CD14-positive monocyte (primary cell): ENCODE measurements at regions not wholly inside any gene's neighbourhood (a gene's known extent, or its start where the extent isn't known, plus 50 kb on each side); places are given as distances from the start of the nearest gene placed in this dataset.

ENCODE experiments used
- DNase-seq, 3 donors: peaks; one replicate each; pipeline ENCODE4 v3.0.0-alpha.2; 2011 to 2022
- H2AFZ ChIP-seq: 2 replicates; pipeline ENCODE4 v1.6.0; 2012; ENCODE audit warnings: mild to moderate bottlenecking, low read depth, low read length, inconsistent platforms; ENCODE audit not compliant: insufficient read depth, poor library complexity, severe bottlenecking
- H3K27ac ChIP-seq, 2 donors: 1 replicate in 1 of 2; 2 replicates in 1 of 2; pipeline ENCODE4 v1.5.1; 2012 to 2013; ENCODE audit warnings: low read length in 2 of 2, control low read depth in 1 of 2, inconsistent platforms in 1 of 2, low read depth in 1 of 2, mild to moderate bottlenecking in 1 of 2
- H3K27me3 ChIP-seq, 2 donors: one replicate each; pipeline versions ENCODE4 v1.6.0 to v1.6.1; 2011 to 2013; ENCODE audit warnings: low read length in 2 of 2; ENCODE audit not compliant: control insufficient read depth in 2 of 2, insufficient read depth in 2 of 2
- H3K36me3 ChIP-seq, 2 donors: replicated peaks in 1 of 2; 1 replicate in 1 of 2; 2 replicates in 1 of 2; pipeline versions ENCODE4 v1.5.1 to v1.6.1; 2012 to 2013; ENCODE audit warnings: low read length in 2 of 2, control low read depth in 1 of 2, inconsistent platforms in 1 of 2, mild to moderate bottlenecking in 1 of 2; ENCODE audit not compliant: insufficient read depth in 2 of 2, control insufficient read depth in 1 of 2
- H3K4me1 ChIP-seq, 2 donors: 1 replicate in 1 of 2; 2 replicates in 1 of 2; pipeline versions ENCODE4 v1.5.1 to v1.6.1; 2012 to 2013; ENCODE audit warnings: low read length in 2 of 2, control low read depth in 1 of 2, inconsistent platforms in 1 of 2, mild to moderate bottlenecking in 1 of 2, moderate library complexity in 1 of 2; ENCODE audit not compliant: insufficient read depth in 2 of 2, control insufficient read depth in 1 of 2
- H3K4me2 ChIP-seq: replicated peaks from 2 replicates; pipeline ENCODE3; 2012; ENCODE audit warnings: low read length, moderate library complexity, mild to moderate bottlenecking; ENCODE audit not compliant: poor library complexity, severe bottlenecking; ENCODE audit errors: extremely low read depth
- H3K4me3 ChIP-seq, 3 experiments: fragments of 200-600 bp in 1 of 3; sonication (generic) in 1 of 3; replicated peaks in 1 of 3; 1 replicate in 2 of 3; 2 replicates in 1 of 3; pipeline ENCODE4 v1.5.1; 2011 to 2013; ENCODE audit warnings: low read length in 3 of 3, mild to moderate bottlenecking in 3 of 3, control low read depth in 2 of 3, low read depth in 2 of 3, inconsistent platforms in 1 of 3, moderate library complexity in 1 of 3
- H3K79me2 ChIP-seq: 2 replicates; pipeline ENCODE4 v1.6.0; 2012; ENCODE audit warnings: mild to moderate bottlenecking, control low read depth, inconsistent platforms, low read length, moderate library complexity; ENCODE audit not compliant: insufficient read depth
- H3K9ac ChIP-seq: 2 replicates; pipeline ENCODE4 v1.6.0; 2017; ENCODE audit warnings: low read length, mild to moderate bottlenecking; ENCODE audit not compliant: insufficient read depth, poor library complexity, severe bottlenecking
- H3K9me3 ChIP-seq, 2 donors: replicated peaks in 1 of 2; 1 replicate in 1 of 2; 2 replicates in 1 of 2; pipeline versions ENCODE4 v1.5.1 to v1.6.1; 2012 to 2013; ENCODE audit warnings: low read length in 2 of 2, control low read depth in 1 of 2; ENCODE audit not compliant: control insufficient read depth in 1 of 2, insufficient read depth in 1 of 2
- H4K20me1 ChIP-seq: 2 replicates; pipeline ENCODE4 v1.6.0; 2012; ENCODE audit warnings: mild to moderate bottlenecking, low read length, control low read depth, moderate library complexity; ENCODE audit not compliant: insufficient read depth
- H3K27ac Mint-ChIP-seq, 7 donors: one replicate each; pipeline ENCODE4 v1.8.0; 2020; ENCODE audit warnings: mild to moderate bottlenecking in 7 of 7, mixed read lengths in 7 of 7, moderate library complexity in 6 of 7, inconsistent platforms in 2 of 7
- H3K27me3 Mint-ChIP-seq, 3 donors: one replicate each; pipeline ENCODE4 v1.8.0; 2021 to 2022; ENCODE audit warnings: low read depth in 3 of 3, mild to moderate bottlenecking in 3 of 3, mixed read lengths in 3 of 3, moderate library complexity in 3 of 3, inconsistent platforms in 1 of 3
- H3K36me3 Mint-ChIP-seq, 2 donors: one replicate each; pipeline ENCODE4 v1.8.0; 2020; ENCODE audit warnings: mixed read lengths in 2 of 2, inconsistent platforms in 1 of 2, mild to moderate bottlenecking in 1 of 2
- H3K4me1 Mint-ChIP-seq: one replicate; pipeline ENCODE4 v1.8.0; 2020; ENCODE audit warnings: mild to moderate bottlenecking, mixed read lengths
- H3K4me3 Mint-ChIP-seq, 2 donors: one replicate each; pipeline ENCODE4 v1.8.0; 2020; ENCODE audit warnings: mild to moderate bottlenecking in 2 of 2, mixed read lengths in 2 of 2, moderate library complexity in 1 of 2
- H3K9me3 Mint-ChIP-seq, 7 donors: one replicate each; pipeline ENCODE4 v1.8.0; 2020 to 2022; ENCODE audit warnings: mixed read lengths in 7 of 7, mild to moderate bottlenecking in 6 of 7, moderate library complexity in 6 of 7, inconsistent platforms in 2 of 7
- WGBS: methylation state at CpG from one replicate; pipeline ENCODE4 v1.1.5; 2013; ENCODE audit warnings: missing lambda C conversion rate; ENCODE audit not compliant: insufficient coverage; 5-methylcytosine and 5-hydroxymethylcytosine counted together
- intact Hi-C, 2 donors: fragments of 100-400 bp; cut with micrococcal nuclease; formaldehyde crosslinking; loops; one replicate each; pipeline versions ENCODE4 v1.15.0 to v1.15.1; 2023
- TF ChIP-seq, protein P1 (sequence below): fragments of 200-600 bp; IDR thresholded peaks from one replicate; pipeline ENCODE4 v1.8.0; 2022; ENCODE audit warnings: antibody characterized with exemption, mild to moderate bottlenecking

DNA sequence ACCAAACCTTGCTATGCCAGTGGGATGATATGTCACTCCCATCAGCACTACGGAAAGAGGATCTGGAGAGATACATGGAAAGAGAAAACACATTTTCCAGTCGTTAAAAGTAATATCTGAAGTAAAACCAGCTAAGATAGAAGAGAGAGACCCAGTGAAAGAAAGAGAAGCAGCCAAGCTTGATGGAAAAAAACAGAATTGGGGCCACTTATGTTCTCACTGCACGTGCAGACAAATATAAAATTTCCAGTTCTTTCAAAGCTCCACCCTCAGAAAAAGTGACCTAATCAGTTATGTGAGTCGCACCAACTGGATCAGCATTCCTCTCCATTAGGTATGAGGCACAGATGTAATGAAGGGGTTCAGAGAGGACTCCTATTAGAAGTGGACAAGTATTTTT, 266.1 kb downstream of the MTERF1 start:
- Mint-ChIP-seq H3K4me1 (no peaks in the 10 kb centered on the region), H3K9me3 (peaks cover 0 to 5% (median 1%) of the 10 kb centered on the region in 7 donors), H3K27ac (no peak overlapping the region), H3K27me3 (peaks cover 0 to 5% (median 0%) of the 10 kb centered on the region in 3 donors), H3K36me3 (no peaks in the 10 kb centered on the region), H3K4me3 (no peak overlapping the region)
- Histone ChIP-seq H3K4me1 (no peaks in the 10 kb centered on the region), H2AFZ (no peak overlapping the region), H3K79me2 (no peaks in the 10 kb centered on the region), H4K20me1 (no peaks in the 10 kb centered on the region), H3K4me3 (no peak overlapping the region), H3K27me3 (no peaks in the 10 kb centered on the region), H3K9me3 (no peaks in the 10 kb centered on the region), H3K9ac (no peak overlapping the region), H3K4me2 (no peak overlapping the region), H3K27ac (no peak overlapping the region), H3K36me3 (no peaks in the 10 kb centered on the region)
- whole genome bisulfite sequencing = 80% methylated on average over 1 of the region's 4 CpGs
- intact Hi-C loops = no loop called here
- no peak for DNase-seq
- TF ChIP-seq, protein P1, sequence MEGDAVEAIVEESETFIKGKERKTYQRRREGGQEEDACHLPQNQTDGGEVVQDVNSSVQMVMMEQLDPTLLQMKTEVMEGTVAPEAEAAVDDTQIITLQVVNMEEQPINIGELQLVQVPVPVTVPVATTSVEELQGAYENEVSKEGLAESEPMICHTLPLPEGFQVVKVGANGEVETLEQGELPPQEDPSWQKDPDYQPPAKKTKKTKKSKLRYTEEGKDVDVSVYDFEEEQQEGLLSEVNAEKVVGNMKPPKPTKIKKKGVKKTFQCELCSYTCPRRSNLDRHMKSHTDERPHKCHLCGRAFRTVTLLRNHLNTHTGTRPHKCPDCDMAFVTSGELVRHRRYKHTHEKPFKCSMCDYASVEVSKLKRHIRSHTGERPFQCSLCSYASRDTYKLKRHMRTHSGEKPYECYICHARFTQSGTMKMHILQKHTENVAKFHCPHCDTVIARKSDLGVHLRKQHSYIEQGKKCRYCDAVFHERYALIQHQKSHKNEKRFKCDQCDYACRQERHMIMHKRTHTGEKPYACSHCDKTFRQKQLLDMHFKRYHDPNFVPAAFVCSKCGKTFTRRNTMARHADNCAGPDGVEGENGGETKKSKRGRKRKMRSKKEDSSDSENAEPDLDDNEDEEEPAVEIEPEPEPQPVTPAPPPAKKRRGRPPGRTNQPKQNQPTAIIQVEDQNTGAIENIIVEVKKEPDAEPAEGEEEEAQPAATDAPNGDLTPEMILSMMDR = no peak

DNA sequence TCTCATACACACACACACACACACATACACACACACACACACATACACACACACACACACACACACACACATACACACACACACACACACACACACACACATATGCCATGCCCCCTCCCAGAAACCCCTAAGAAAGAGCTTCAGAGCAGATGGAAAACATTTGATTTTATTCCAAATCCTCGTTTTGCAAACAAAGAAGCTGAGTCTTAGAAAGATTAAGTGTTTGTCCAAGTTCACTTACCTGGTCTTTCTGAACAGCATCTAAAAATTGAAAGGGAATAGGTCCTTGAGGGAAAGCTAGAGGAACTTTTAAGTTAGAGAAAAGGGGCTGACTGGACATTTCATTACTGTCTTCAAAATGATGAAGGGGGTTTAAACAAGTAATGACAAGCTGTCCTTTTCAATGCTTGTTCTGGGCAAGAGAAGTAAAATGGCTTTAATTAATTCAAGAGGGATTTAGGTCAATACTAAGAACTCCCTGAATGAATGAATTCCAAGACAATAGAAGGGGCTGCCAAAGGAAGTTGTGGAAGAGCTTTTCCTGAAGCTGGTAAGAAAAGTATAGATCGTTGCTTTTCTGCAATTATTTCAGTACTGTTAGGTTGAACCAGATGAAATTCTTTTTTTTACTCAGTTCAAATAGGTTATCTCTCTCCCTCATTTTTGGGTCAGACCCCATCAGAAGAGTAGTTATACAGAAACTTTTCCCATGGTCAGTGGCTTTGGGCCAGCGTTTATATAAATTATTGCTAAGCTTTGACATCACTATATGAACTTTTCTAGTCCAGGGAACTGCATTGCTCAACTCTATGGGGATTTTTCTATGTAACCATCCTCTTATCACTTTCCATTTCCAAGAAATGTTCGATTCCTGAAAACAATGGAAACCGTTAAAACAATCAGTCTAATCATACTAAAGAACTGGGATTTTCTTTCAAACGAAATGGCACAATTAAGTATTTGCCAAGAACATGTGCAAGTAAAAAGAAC, 261.4 kb downstream of the MTERF1 start:
- H3K27ac ChIP-seq = no peak overlapping the region
- no peaks in the 10 kb centered on the region for H3K4me1 ChIP-seq
- H3K36me3 Mint-ChIP-seq = no peaks in the 10 kb centered on the region
- DNase-seq = no peak
- H2AFZ ChIP-seq = no peak overlapping the region
- H3K27me3 Mint-ChIP-seq = no peaks in the 10 kb centered on the region
- H3K9ac ChIP-seq = no peak overlapping the region
- TF ChIP-seq, protein P1 = no peak
- H3K4me3 Mint-ChIP-seq = no peak overlapping the region
- H3K9me3 ChIP-seq = no peaks in the 10 kb centered on the region
- no peaks in the 10 kb centered on the region for H3K4me1 Mint-ChIP-seq
- H3K4me3 ChIP-seq = no peak overlapping the region
- H4K20me1 ChIP-seq = no peaks in the 10 kb centered on the region
- intact Hi-C loops = no loop called here
- H3K36me3 ChIP-seq = no peaks in the 10 kb centered on the region
- H3K9me3 Mint-ChIP-seq = peaks cover 0 to 5% (median 0%) of the 10 kb centered on the region in 7 donors
- H3K27me3 ChIP-seq = no peaks in the 10 kb centered on the region
- H3K79me2 ChIP-seq = no peaks in the 10 kb centered on the region
- WGBS = 90% methylated on average over 2 of the region's 6 CpGs
- no peak overlapping the region for H3K4me2 ChIP-seq
- no peak overlapping the region for H3K27ac Mint-ChIP-seq
